T-helper 1 cell (primary cell): ENCODE measurements at regions not wholly inside any gene's neighbourhood (a gene's known extent, or its start where the extent isn't known, plus 50 kb on each side); places are given as distances from the start of the nearest gene placed in this dataset.

Source experiments
- DNase-seq, 5 donors: peaks; one replicate each; pipeline ENCODE4 v3.0.0-alpha.2; 2012 to 2020

DNA sequence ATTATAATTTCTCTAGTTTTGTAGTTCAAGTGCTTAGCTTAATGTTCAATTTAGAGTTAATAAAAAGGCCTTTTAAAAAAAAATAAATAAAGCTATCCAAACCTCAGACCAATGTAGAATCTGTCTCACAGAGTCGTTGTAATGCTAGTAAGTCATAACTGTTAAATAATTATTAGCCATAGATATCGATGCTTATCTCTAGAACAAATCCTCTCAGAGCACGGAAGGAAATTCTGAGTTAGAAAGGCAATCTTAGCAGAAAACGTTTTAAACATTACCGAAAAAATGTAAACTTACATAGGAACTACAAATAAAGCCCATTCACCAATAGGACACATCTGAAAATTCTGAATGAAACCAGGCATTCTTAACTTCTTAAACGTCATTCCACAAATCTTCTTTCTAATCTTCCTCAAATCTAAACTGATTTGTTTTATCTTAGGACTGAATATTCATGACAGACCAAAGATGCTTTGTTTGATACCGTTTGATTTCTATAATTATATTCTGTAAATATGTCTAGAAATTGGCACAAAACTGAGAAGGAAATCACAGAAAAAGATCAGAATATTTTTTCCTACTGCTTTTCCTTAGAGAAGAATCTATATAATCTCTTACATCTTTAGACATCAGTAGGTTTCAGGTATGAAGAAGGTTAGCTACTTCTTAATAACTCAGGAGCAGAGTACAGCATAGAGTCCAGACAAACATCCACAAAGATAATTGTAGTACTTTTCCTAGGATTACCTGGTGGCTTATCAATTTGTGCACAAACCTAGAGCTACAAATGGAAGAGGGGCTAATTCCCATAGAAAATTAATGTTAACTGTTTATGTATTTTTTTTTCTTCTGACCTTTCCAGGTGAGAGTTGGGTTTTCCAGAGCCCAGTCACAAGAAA is 140.7 kb downstream of the BTC start:
- DNase-seq = no peak

DNA sequence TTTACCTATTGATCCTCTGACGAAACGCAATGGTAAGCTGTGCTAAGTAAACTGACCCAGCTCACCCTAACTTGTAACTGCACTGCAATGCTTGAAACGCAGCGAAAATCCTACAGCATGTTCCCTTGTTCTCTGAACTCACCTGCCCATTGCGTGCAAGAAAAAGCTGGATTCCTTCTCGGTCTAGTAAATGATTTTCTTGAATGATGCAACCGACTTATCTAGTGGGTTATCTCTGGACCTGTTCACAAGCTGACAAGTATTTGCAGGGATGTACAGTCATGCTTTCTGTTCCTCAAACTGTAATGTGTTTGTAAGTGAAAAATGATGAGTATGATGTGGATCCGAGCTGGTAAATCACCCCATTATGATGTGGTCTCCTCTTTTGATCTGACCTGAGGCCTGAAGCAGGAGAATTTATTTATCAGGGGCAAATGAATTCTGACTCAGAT is 140.1 kb downstream of the BTC start:
- no peak for DNase-seq

- no peak for DNase-seq
Measured at GRCh38 chr4:74656596-74656995, 137.7 kb downstream of the BTC start.

DNA sequence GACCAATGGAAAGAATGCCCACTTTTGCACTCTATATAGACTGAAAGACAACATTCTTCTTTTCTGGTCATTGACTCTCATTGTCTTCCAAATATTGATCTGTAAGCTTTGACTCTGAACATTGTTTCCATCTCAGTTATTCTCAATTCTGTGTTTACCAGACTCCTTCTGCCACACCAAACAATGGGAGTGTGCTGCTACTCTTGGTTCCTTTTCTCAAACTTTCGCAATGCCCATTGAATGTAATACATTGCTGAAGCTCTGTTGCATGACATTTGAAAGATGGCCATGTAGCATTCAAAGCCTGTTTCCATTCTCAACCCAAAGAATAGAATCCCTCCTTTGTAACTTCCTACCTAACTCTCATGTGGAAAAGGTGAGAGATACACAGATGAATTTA is 136.2 kb downstream of the BTC start:
- no peak for DNase-seq

DNA sequence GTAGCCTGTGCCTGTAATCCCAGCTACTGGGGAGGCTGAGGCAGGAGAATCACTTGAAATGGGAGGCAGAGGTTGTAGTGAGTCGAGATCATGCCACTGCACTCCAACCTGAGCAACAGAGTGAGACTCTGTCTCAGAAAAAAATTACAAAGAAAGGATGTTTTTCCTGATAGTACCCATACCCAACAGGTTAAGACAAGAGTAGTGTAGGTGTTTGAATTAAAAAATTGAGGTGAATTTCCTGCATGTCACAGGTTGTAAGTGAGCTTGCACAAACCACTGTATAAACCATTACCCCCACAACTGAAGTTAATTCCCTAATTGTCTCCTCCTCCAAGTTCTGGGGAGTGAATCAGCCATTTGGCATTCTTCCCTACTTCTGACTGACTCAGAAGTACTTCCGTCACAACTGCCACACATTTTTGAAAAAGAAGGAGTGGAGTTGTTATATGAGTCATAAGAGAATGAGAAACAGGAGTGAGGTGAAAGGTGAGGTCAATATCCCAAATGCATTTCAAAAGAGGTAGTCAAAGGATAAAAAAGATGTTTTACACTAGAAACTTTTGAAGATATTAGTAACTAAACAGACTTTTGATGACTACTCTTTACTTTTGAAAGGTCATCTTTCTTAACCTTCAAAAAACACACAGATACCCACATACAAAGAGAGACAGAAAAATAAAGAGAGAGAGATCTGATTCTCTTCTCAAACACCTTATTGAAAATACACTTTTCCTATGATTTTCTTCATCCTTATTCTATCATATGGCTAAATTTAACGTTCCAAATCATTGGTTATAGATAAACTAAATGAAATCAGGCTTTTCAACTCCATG is 134.5 kb downstream of the BTC start:
- no peak for DNase-seq

- DNase-seq = no peak
Measured at GRCh38 chr4:74660866-74661265, 133.5 kb downstream of the BTC start.

DNA sequence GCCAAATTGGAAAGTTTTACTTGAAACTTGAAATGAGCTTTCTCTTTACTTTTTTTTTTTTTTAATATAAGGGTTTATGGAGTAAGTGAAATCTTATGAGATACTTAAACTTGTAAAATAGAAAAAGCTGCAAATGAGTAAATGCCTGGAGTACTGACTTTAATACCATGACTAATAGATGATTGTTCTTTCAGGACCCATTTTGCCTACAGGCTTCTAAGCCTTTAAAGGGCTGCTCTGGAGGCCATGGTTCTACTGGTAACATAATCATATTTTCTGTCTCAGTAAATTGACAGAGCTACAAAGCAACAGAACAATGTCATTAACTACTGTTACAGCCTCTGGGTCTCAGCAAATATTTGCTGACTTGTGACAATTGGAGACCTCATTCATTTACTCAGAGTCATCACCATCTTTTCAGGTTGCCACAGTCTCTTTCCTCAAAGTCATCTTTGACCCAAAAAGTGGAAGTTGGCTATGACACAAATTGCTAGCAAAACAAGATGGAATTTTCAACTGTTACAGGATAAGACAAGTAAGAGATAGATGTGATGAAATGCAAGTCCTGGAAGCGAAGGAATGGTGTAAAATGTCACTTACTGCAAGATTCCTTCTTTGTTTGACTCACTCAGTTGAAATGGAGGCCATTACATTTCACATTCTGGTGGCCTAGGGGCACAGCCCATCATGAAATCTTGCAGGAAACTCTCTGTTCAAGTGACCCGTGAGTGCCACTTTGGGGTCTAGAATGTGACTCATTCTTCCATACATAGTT is 132.7 kb downstream of the BTC start:
- no peak for DNase-seq

GRCh38 chr4:74663631-74664030 is 130.7 kb downstream of the BTC start:
- DNase-seq = no peak

GRCh38 chr4:74665346-74665745 is 129.0 kb downstream of the BTC start:
- DNase-seq = no peak

GRCh38 chr4:74665876-74666275 is 128.4 kb downstream of the BTC start:
- no peak for DNase-seq

DNA sequence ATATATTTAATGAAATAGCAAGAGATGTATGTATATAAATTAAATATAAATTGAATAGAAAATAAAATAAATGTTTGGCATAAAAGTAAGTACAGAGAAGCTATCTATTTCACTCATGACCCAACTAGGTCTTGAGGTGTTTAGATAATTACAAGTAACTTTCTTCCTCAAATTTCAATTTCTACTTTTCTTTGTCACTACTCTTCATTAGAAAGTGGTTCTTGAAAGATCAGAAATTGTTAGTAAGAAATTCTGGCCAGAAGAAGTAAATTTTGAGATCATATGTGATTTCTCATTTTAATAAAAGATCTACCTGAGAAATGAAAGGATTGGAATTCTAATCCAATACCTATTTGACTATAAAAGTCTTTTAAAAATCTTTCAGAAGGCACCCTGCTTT is 126.9 kb downstream of the BTC start:
- no peak for DNase-seq

DNA sequence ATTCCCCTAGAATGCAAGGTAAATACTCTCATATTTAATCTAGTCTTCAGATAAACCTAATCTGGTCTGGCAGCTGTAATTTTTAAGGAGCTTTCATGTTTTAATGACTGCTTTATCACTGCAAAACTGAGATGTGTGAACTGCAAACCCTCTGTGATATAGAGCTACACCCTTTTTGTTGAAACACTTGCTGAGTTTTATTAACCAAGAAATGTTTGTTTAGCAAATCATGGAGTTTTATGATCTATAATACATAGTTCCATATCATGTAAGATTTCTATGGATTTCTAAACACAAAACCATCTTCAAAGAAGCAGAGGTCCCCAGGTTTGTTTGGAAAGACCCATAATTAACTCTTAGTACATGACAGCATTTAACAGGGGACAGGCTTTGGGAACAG is 126.4 kb downstream of the BTC start:
- no peak for DNase-seq

DNA sequence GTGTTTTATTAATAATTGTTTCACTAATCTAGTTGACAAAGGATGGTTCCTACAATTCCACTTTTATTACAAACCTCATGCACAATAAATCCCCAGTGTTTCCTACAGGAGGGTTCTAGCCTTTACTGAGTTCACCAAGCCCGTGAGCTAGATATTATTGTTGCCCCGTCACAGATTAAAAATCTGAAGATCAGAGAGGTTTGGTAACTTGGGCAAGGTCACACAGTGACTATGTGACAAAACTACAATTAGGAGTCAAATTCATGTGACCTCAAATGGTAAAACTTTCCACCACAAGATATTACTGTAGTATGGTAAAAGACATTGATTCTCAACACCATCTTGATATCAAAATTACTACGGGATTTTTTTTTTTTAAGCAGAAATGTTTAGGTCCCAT is 124.6 kb downstream of the BTC start:
- DNase-seq = no peak

- DNase-seq = no peak
Measured at GRCh38 chr4:74670583-74670982, 123.7 kb downstream of the BTC start.

DNA sequence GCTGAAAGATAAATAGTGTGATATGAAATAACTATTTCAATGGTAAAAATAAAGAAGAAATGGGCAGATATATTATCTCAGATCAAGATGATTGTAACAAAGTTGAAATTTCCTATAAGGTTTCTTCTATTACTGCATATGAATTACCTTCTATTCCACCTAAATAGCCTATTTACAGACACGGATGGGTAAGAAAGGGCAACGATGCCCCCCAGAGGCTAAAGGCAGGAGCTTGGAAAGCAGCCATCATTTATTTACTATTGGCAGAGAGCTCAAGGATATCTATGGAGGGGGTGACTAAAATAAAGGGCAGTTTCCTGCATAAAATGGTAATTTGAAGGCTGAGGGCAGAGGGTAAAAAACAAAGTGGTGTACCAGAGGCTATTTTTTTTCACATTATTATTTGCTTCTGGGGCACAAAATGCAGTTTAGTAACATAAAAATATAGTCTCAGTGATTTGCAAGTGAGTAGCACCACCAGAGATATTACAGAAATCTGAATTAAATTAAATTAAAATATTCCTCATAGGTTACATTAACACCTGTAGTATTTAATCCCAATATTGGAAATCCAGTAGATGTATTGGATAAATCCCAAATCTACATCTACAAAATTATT is 123.1 kb downstream of the BTC start:
- peak in 4 of 5 donors; percentile 4 to 15 (median 8) for DNase-seq

DNA sequence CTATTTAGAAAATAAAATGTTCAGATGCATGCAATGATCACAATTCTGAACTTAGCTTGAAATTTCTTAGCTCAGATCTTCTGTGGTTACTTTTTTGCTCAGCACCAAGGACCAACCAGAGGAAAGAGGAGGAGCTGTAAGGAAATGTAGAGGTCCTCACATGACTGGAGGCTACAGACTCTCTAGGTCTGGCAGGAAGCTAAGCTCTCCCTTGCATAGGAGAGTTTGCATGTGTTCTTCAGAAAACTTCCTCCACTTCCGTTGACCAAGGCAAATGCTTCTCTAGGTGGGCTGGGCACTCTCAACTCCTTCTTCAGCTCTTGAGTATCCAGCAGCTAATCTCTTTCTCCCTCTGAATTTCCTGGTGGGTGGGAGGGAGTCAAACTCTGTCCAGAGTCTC is 119.6 kb downstream of the BTC start:
- no peak for DNase-seq

- peak in 1 of 5 donors; percentile 4 for DNase-seq
Measured at GRCh38 chr4:74675673-74676279, 118.5 kb downstream of the BTC start.

GRCh38 chr4:74682567-74683359 is 111.6 kb downstream of the BTC start:
- no peak for DNase-seq

DNA sequence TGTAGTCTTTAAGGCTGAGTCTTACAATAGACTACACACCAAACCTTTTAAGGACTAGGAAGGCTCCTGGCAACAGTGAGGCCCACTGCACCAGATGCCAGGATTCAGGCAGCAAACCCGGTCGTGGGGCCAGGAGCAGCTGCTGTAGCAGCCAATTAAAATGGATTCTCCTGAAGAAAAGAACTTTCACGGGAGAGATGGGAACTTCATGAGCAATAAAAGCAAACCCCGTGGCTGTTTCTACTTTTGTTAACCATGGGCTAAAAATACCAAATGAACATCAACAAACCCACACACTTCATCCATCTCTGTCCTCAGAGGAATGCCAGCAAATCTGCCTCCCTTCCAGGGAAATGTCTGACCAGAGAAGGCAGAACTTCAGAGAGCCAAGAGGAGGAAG is 101.4 kb downstream of the BTC start:
- DNase-seq = no peak
